ENCODE measurements at regions not wholly inside any gene's neighbourhood (a gene's known extent, or its start where the extent isn't known, plus 50 kb on each side); places are given as distances from the start of the nearest gene placed in this dataset.

DNA sequence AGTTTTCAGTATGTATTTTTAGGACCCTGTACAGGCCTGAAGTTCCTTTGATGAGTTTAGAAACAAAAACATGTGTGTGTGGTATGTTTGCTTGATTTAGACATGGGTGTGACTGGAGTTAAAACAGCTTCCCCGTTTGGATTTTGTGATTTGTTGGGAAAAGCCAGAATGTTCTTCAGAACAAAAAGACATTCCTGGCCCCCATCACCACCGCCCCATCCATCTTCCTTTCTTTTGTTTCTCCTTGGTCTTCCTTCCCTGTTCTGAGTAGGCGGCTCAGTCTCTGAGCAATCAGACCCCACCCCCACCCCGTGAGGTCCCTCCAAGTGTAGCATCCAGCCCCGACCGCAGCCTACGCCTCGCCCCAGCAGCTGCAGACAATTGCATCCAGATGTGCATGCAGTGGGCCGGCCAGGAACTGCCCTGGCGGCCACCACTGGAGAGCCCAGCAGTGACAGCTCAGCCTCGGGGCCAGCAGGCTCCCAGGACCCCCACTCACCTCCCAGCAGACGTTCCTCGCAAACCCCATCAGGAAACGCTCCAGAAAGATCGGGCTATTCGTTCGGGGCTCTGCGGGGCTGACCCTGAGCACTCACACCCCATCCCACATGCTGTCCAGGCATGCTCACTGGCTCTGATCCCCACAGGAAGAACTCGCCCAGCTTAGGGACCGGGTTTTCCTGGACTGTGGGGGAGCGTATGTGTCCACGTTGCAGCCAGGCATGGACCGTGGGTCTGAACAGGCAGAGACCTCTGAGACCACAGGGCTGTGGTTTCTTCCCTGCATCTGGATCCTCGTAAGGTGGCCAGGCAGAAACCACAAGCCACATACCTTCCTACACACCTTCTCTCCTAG is 99.8 kb upstream of the CDH5 start:
- H3K4me3 ChIP-seq (ENCODE audit: low read depth, low read length) = no peak overlapping the region
- TF ChIP-seq, protein P1, sequence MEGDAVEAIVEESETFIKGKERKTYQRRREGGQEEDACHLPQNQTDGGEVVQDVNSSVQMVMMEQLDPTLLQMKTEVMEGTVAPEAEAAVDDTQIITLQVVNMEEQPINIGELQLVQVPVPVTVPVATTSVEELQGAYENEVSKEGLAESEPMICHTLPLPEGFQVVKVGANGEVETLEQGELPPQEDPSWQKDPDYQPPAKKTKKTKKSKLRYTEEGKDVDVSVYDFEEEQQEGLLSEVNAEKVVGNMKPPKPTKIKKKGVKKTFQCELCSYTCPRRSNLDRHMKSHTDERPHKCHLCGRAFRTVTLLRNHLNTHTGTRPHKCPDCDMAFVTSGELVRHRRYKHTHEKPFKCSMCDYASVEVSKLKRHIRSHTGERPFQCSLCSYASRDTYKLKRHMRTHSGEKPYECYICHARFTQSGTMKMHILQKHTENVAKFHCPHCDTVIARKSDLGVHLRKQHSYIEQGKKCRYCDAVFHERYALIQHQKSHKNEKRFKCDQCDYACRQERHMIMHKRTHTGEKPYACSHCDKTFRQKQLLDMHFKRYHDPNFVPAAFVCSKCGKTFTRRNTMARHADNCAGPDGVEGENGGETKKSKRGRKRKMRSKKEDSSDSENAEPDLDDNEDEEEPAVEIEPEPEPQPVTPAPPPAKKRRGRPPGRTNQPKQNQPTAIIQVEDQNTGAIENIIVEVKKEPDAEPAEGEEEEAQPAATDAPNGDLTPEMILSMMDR (IDR thresholded peaks at IDR 0.05; ENCODE audit: insufficient read depth, low read depth, low read length, missing control alignments) = no peak
- DNase-seq (ENCODE audit: low read depth) = no peak

DNA sequence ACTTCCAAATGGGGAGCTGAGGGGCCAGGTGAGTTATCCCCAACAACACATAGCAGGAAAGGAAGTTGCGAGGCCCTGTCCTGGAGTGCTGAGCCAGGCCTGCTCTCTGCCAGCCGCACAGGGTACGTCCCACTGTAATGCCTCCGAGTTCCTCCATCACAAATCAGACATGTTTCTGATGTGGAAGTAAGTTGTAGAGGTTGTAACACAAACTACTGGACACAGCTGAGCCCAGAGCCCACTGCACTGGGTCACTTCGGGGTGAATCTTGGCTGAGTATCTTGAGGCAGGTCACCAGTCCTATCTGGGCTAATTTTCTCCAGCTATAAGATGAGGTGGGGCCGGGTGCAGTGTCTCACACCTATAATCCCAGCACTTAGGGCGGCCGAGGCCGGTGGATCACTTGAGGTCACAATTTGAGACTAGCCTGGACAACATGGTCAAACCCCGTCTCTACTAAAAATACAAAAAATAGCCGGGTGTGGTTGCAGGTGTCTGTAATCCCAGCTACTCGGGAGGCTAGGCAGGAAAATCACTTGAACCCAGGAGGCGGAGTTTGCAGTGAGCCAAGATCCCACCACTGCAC is 100.8 kb upstream of the CDH5 start:
- TF ChIP-seq, protein P1 (IDR thresholded peaks at IDR 0.05; ENCODE audit: insufficient read depth, low read depth, low read length, missing control alignments) = no peak
- no peak for DNase-seq (ENCODE audit: low read depth)

DNA sequence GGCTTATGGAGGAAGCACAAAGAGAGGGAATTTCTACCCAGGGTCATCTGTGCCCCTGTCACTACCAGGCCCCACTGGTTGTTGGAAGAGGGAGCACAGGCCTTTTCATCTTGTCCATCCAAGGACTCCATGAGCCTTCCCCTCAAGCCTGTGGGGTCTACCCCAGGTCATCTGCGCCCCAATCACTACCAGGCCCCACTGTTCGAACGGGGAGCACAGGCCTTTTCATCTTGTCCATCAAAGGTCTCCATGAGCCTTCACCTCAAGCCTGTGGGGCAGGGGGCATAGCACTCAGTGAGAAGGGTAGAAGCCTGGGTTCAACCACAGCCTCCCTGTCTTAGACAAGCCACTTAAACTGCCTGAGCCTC is 101.5 kb upstream of the CDH5 start:
- no peak overlapping the region for H3K4me3 ChIP-seq (ENCODE audit: low read depth, low read length)
- TF ChIP-seq, protein P1 (IDR thresholded peaks at IDR 0.05; ENCODE audit: insufficient read depth, low read depth, low read length, missing control alignments) = no peak
- DNase-seq (ENCODE audit: low read depth) = no peak

More for the DNA sequence above, 100.8 kb upstream of the CDH5 start:
- H3K4me3 ChIP-seq (ENCODE audit: low read depth, low read length) = no peak overlapping the region

DNA sequence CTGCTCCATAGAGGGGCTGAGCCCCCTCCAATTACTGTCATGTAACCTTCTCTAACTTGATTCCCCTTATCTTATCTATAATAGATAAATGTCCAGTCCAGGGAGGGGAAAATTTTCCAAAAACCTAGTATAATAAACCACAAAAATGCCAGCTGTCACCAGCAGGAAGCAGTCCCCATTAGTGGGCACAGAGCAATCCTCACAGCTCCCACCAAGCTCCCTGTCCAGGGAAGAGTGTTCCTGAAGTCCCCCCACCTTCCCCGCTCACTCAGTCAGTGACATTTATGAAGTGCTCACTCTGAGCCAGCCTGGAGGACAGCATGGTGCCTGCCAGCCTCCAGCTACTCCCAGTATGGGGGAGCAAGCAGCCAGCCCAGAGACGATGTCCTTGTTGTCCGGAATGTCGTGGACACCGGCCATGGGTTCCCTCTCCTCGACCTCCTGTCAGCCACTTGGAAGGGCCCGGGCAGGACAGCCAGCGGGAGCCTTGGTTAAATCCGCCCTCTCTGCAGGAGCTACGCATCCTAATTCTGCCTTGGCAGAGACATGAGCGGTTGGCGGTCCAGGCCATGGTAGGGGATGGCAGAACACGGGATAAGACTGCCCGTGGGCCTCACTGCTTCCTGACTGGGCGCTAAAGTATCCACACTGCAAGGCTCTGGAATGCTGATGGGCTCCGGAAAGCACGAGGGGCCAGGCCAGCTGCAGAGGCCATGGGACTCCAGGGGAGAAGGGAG is 102.0 kb upstream of the CDH5 start:
- TF ChIP-seq, protein P1 (IDR thresholded peaks at IDR 0.05; ENCODE audit: insufficient read depth, low read depth, low read length, missing control alignments) = no peak
- no peak overlapping the region for H3K4me3 ChIP-seq (ENCODE audit: low read depth, low read length)
- no peak for DNase-seq (ENCODE audit: low read depth)

DNA sequence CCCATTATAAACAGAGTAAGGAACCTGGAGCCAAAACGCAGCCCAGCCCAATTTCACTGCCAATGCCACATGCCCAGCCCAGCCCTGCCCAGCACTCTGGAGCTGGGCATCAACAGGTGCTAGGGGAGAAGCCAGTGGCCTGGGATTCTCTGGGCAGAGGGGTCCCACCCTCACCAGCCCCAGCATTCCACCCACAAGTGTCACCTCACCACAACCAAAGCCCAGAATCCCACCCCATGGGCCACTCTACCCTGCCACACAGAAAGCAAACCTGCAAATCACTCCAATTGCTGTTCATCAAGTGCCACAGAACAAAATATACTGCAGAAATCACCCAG is 102.5 kb upstream of the CDH5 start:
- no peak for DNase-seq (ENCODE audit: low read depth)
- H3K4me3 ChIP-seq (ENCODE audit: low read depth, low read length) = no peak overlapping the region
- TF ChIP-seq, protein P1 (IDR thresholded peaks at IDR 0.05; ENCODE audit: insufficient read depth, low read depth, low read length, missing control alignments) = no peak

DNA sequence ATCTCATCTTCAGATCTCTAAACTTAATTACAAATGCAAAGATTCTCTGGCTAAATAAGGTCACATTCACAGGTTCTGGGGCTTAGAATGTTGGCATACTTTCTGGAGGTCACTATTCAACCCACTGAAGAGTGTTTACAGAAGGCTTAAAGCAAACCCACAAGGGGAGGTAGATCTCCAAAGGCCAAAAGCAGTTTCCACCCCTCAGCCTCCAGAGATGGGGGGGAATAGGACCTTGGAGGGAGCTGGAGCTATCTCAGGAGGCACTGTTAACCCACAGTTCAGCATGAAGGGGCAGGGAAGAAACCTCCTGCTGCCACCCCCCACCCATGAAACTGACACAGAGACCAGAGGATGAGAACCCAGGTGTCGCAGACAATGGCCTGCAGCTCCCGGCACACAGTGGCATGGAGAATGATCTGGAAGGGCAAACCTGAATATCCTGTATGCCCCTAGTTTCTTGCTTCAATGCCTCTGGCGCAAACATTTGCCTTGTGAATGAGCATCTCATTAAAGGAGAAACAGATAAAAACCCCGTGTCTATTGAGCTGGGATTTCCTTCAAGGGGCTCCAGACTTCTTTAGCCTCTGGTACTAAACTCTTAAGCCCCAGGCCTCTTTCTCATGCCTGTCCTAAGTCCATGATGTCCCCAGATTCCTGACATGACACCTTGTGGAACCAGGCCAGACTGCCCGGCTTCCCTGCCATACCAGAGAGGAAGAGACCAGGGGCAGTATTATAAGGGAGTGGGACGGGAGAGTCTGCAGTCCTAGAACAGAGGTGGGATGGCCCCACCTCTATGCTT is 103.1 kb upstream of the CDH5 start:
- no peak for DNase-seq (ENCODE audit: low read depth)
- no peak overlapping the region for H3K4me3 ChIP-seq (ENCODE audit: low read depth, low read length)
- TF ChIP-seq, protein P1 (IDR thresholded peaks at IDR 0.05; ENCODE audit: insufficient read depth, low read depth, low read length, missing control alignments) = no peak
